A673 (cell line): ENCODE measurements at regions not wholly inside any gene's neighbourhood (a gene's known extent, or its start where the extent isn't known, plus 50 kb on each side); places are given as distances from the start of the nearest gene placed in this dataset.

Experiments
- BruUV-seq: library from RNA; stranded (reverse); fragments of 400-500 nt; replicated peaks from 2 replicates; lab custom pipeline; 2021; lab: Mats Ljungman, UMichigan
- CTCF ChIA-PET: fragments of 300-600 bp; sonication (Branson Sonifier 250); formaldehyde crosslinking; loops from one replicate; lab custom pipeline; 2022; ENCODE audit warnings: antibody characterized with exemption; lab: Charles Lee
- POLR2A ChIA-PET: fragments of 300-600 bp; sonication (Branson Sonifier 250); formaldehyde crosslinking; loops from one replicate; lab custom pipeline; 2022; ENCODE audit warnings: antibody characterized with exemption; ENCODE audit not compliant: low non-redundant PET; lab: Charles Lee
- DNase-seq: peaks from one replicate; pipeline ENCODE4 v3.0.0-alpha.2; 2015; ENCODE audit warnings: low spot score
- H3K27ac ChIP-seq: fragments of 200-600 bp; sonication (generic); 2 replicates; pipeline ENCODE4 v1.5.1; 2016; ENCODE audit warnings: mixed run types, low read depth, mild to moderate bottlenecking, mixed read lengths, antibody characterized with exemption, low read length; ENCODE audit not compliant: poor library complexity, severe bottlenecking
- H3K27me3 ChIP-seq: fragments of 200-600 bp; sonication (generic); replicated peaks from 2 replicates; pipeline ENCODE4 v1.6.1; 2017; ENCODE audit warnings: mixed run types, low read depth, mild to moderate bottlenecking, mixed read lengths, antibody characterized with exemption, low read length; ENCODE audit not compliant: insufficient read depth, poor library complexity
- H3K36me3 ChIP-seq: fragments of 200-600 bp; sonication (generic); 2 replicates; pipeline ENCODE4 v1.6.1; 2016; ENCODE audit warnings: mixed run types, mild to moderate bottlenecking, mixed read lengths, antibody characterized with exemption, low read length; ENCODE audit not compliant: insufficient read depth, poor library complexity, severe bottlenecking
- H3K4me1 ChIP-seq: fragments of 200-600 bp; sonication (generic); 2 replicates; pipeline ENCODE4 v1.6.1; 2017; ENCODE audit warnings: mixed run types, mild to moderate bottlenecking, mixed read lengths, antibody characterized with exemption, low read length; ENCODE audit not compliant: insufficient read depth, poor library complexity, severe bottlenecking
- H3K4me3 ChIP-seq: fragments of 200-600 bp; sonication (generic); 2 replicates; pipeline ENCODE4 v1.5.1; 2016; ENCODE audit warnings: low read depth, mixed run types, mild to moderate bottlenecking, mixed read lengths, low read length; ENCODE audit not compliant: poor library complexity, severe bottlenecking
- H3K9me3 ChIP-seq: fragments of 200-600 bp; sonication (generic); 2 replicates; pipeline ENCODE4 v1.6.1; 2016; ENCODE audit warnings: mixed run types, low read depth, mild to moderate bottlenecking, mixed read lengths, antibody characterized with exemption, low read length; ENCODE audit not compliant: poor library complexity, severe bottlenecking
- EZH2 ChIP-seq: fragments of 200-600 bp; sonication (generic); IDR thresholded peaks from 2 replicates; pipeline ENCODE4 v1.6.1; 2017; ENCODE audit warnings: borderline replicate concordance, low read depth, mild to moderate bottlenecking, mixed read lengths, antibody characterized with exemption, low read length; ENCODE audit not compliant: poor library complexity, severe bottlenecking
- intact Hi-C: fragments of 100-400 bp; cut with micrococcal nuclease; formaldehyde crosslinking; loops from one replicate; pipeline ENCODE4 v1.10.0; 2022; ENCODE audit not compliant: unreplicated experiment
- TF ChIP-seq, protein P1 (sequence below): fragments of 300-800, 200-600 bp; sonication (generic); conservative IDR thresholded peaks from 2 replicates; pipeline ENCODE4 v1.5.1; 2017; ENCODE audit warnings: low read depth, mild to moderate bottlenecking, antibody characterized with exemption, low read length, moderate library complexity, mixed read lengths

DNA sequence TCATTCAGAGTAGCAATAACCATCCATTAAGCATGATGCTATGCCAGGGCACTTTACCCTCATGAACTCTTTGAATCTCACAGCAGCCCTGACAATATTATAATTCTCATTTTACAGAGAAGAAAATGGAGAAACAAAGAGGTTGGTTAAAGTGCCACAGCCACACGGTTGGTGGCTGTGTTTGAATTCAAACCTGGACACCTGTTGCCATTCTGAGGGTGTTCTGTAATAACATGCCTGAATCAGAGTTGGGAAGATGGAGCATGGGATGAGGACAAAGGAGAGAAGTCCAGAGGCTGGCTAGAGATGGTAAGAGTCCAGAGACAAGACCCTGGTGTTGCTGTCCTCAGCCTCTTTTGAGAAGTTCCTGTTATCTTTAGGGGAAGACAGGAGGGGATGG lies 127.7 kb downstream of the DHX35 start:
- BruUV-seq: no TSS peak
- DNase-seq: no peak
- CTCF ChIA-PET: interaction anchor here (0.7 kb wide), 1 partner anchor 339 kb away, joined by 4 read pairs; no protein-coding TSS in a partner anchor

More for the DNA sequence above, 127.7 kb downstream of the DHX35 start:
- POLR2A ChIA-PET: no interaction called here
- Histone ChIP-seq H3K36me3 (no peaks in the 10 kb centered on the region), H3K9me3 (no peaks in the 10 kb centered on the region), H3K4me3 (no peak overlapping the region), H3K4me1 (peaks cover 9% of the 10 kb centered on the region), H3K27ac (no peak overlapping the region), H3K27me3 (no peaks in the 10 kb centered on the region)
- TF ChIP-seq, protein P1, sequence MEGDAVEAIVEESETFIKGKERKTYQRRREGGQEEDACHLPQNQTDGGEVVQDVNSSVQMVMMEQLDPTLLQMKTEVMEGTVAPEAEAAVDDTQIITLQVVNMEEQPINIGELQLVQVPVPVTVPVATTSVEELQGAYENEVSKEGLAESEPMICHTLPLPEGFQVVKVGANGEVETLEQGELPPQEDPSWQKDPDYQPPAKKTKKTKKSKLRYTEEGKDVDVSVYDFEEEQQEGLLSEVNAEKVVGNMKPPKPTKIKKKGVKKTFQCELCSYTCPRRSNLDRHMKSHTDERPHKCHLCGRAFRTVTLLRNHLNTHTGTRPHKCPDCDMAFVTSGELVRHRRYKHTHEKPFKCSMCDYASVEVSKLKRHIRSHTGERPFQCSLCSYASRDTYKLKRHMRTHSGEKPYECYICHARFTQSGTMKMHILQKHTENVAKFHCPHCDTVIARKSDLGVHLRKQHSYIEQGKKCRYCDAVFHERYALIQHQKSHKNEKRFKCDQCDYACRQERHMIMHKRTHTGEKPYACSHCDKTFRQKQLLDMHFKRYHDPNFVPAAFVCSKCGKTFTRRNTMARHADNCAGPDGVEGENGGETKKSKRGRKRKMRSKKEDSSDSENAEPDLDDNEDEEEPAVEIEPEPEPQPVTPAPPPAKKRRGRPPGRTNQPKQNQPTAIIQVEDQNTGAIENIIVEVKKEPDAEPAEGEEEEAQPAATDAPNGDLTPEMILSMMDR: no peak
- TF ChIP-seq EZH2: no peak
- intact Hi-C loops: no loop called here
